Renal cortical epithelial cell (primary cell): ENCODE measurements at regions not wholly inside any gene's neighbourhood (a gene's known extent, or its start where the extent isn't known, plus 50 kb on each side); places are given as distances from the start of the nearest gene placed in this dataset.

Source experiments
- DNase-seq: peaks from one replicate; pipeline ENCODE4 v3.0.0-alpha.2; 2011; ENCODE audit warnings: low read depth

GRCh38 chr1:162966613-162967012, 102.5 kb upstream of the RGS4 start:
- no peak for DNase-seq

GRCh38 chr1:162964901-162965300, 103.9 kb upstream of the CCDC190 start:
- no peak for DNase-seq

GRCh38 chr1:162956922-162957321, 95.9 kb upstream of the CCDC190 start:
- DNase-seq, result peak; percentile 68

- peak; percentile 15 for DNase-seq
These were observed 93.8 kb upstream of the CCDC190 start for GRCh38 chr1:162954824-162955223.

- no peak for DNase-seq
These were observed 92.0 kb upstream of the CCDC190 start for GRCh38 chr1:162952956-162953355.

- DNase-seq, result no peak
These were observed 90.8 kb upstream of the CCDC190 start for GRCh38 chr1:162951553-162952315.

GRCh38 chr1:162950187-162950586, 89.2 kb upstream of the CCDC190 start:
- no peak for DNase-seq

GRCh38 chr1:162946701-162947100, 85.7 kb upstream of the CCDC190 start:
- DNase-seq, result no peak

- no peak for DNase-seq
These were observed 84.1 kb upstream of the CCDC190 start for GRCh38 chr1:162944974-162945674.

GRCh38 chr1:162943622-162944021, 82.6 kb upstream of the CCDC190 start:
- DNase-seq, result no peak

GRCh38 chr1:162942916-162943559, 82.1 kb upstream of the CCDC190 start:
- no peak for DNase-seq

GRCh38 chr1:162941024-162941423, 80.0 kb upstream of the CCDC190 start:
- no peak for DNase-seq

GRCh38 chr1:162939035-162939434, 78.1 kb upstream of the CCDC190 start:
- DNase-seq, result no peak

- DNase-seq, result no peak
These were observed 76.9 kb upstream of the CCDC190 start for GRCh38 chr1:162937716-162938395.

- DNase-seq, result no peak
These were observed 70.1 kb upstream of the CCDC190 start for GRCh38 chr1:162930976-162931560.

- DNase-seq, result no peak
These were observed 69.6 kb upstream of the CCDC190 start for GRCh38 chr1:162930532-162930931.

- DNase-seq, result no peak
These were observed 68.2 kb upstream of the CCDC190 start for GRCh38 chr1:162929177-162929576.

- DNase-seq, result no peak
These were observed 67.2 kb upstream of the CCDC190 start for GRCh38 chr1:162928141-162928540.

- DNase-seq, result no peak
These were observed 66.4 kb upstream of the CCDC190 start for GRCh38 chr1:162927421-162927820.

- DNase-seq, result no peak
These were observed 65.9 kb upstream of the CCDC190 start for GRCh38 chr1:162926906-162927305.

- DNase-seq, result no peak
These were observed 63.2 kb upstream of the CCDC190 start for GRCh38 chr1:162924179-162924578.

- no peak for DNase-seq
These were observed 61.2 kb upstream of the CCDC190 start for GRCh38 chr1:162922201-162922600.
